Neural progenitor cell (in vitro differentiated cells): ENCODE measurements at regions not wholly inside any gene's neighbourhood (a gene's known extent, or its start where the extent isn't known, plus 50 kb on each side); places are given as distances from the start of the nearest gene placed in this dataset.

Source experiments
- DNase-seq: peaks from one replicate; pipeline ENCODE4 v3.0.0-alpha.2; 2016; ENCODE audit warnings: low spot score
- H2AFZ ChIP-seq: fragments of 200-600 bp; sonication (generic); replicated peaks from 2 replicates; pipeline ENCODE4 v1.6.1; 2016; ENCODE audit warnings: antibody characterized with exemption
- H3F3A ChIP-seq: fragments of 200-600 bp; sonication (generic); 2 replicates; pipeline ENCODE4 v1.6.1; 2016; ENCODE audit warnings: antibody characterized with exemption, low read depth
- H3K27ac ChIP-seq: fragments of 200-600 bp; sonication (generic); 2 replicates; pipeline ENCODE4 v1.5.1; 2016; ENCODE audit warnings: mild to moderate bottlenecking
- H3K27me3 ChIP-seq: fragments of 200-600 bp; sonication (generic); 2 replicates; pipeline ENCODE4 v1.6.1; 2016; ENCODE audit warnings: mild to moderate bottlenecking, moderate library complexity
- H3K36me3 ChIP-seq: fragments of 200-600 bp; sonication (generic); 2 replicates; pipeline ENCODE4 v1.5.1; 2016
- H3K4me1 ChIP-seq: fragments of 200-600 bp; sonication (generic); 2 replicates; pipeline ENCODE4 v1.6.1; 2016; ENCODE audit warnings: mixed run types
- H3K4me2 ChIP-seq: fragments of 200-600 bp; sonication (generic); 2 replicates; pipeline ENCODE4 v1.6.1; 2016
- H3K4me3 ChIP-seq: fragments of 200-600 bp; sonication (generic); 2 replicates; pipeline ENCODE4 v1.5.1; 2016
- H3K79me2 ChIP-seq: fragments of 200-600 bp; sonication (generic); 2 replicates; pipeline ENCODE4 v1.6.1; 2016; ENCODE audit warnings: low read depth
- H3K9ac ChIP-seq: fragments of 200-600 bp; sonication (generic); 2 replicates; pipeline ENCODE4 v1.6.1; 2016
- H3K9me3 ChIP-seq: fragments of 200-600 bp; sonication (generic); 2 replicates; pipeline ENCODE4 v1.5.1; 2016; ENCODE audit warnings: low read depth
- H4K20me1 ChIP-seq: fragments of 200-600 bp; sonication (generic); 2 replicates; pipeline ENCODE4 v1.6.1; 2016; ENCODE audit warnings: low read depth
- H3K27ac Mint-ChIP-seq: 3 replicates; pipeline ENCODE4 v1.8.0; 2021; ENCODE audit warnings: mixed read lengths
- H3K27me3 Mint-ChIP-seq: 2 replicates; pipeline ENCODE4 v1.8.0; 2022; ENCODE audit warnings: low read depth, mild to moderate bottlenecking, inconsistent platforms, moderate library complexity, mixed read lengths; ENCODE audit not compliant: insufficient read depth
- H3K36me3 Mint-ChIP-seq: 3 replicates; pipeline ENCODE4 v1.8.0; 2021; ENCODE audit warnings: mixed read lengths
- H3K4me1 Mint-ChIP-seq: 3 replicates; pipeline ENCODE4 v1.8.0; 2021; ENCODE audit warnings: mixed read lengths
- H3K4me3 Mint-ChIP-seq: 3 replicates; pipeline ENCODE4 v1.8.0; 2021; ENCODE audit warnings: mild to moderate bottlenecking, moderate library complexity, mixed read lengths
- H3K9me3 Mint-ChIP-seq: 3 replicates; pipeline ENCODE4 v1.8.0; 2020; ENCODE audit warnings: mixed read lengths
- EZH2 ChIP-seq: fragments of 200-600 bp; sonication (generic); IDR thresholded peaks from 2 replicates; pipeline ENCODE4 v1.6.1; 2017; ENCODE audit warnings: antibody characterized with exemption, mild to moderate bottlenecking, moderate library complexity
- EZH2phosphoT487 ChIP-seq: fragments of 200-600 bp; sonication (generic); IDR thresholded peaks from 2 replicates; pipeline ENCODE4 v1.6.1; 2017; ENCODE audit warnings: antibody characterized with exemption
- TF ChIP-seq, protein P1 (sequence below): fragments of 200-600 bp; sonication (generic); IDR thresholded peaks from 2 replicates; pipeline ENCODE4 v1.5.1; 2017; ENCODE audit warnings: antibody characterized with exemption, mild to moderate bottlenecking

DNA sequence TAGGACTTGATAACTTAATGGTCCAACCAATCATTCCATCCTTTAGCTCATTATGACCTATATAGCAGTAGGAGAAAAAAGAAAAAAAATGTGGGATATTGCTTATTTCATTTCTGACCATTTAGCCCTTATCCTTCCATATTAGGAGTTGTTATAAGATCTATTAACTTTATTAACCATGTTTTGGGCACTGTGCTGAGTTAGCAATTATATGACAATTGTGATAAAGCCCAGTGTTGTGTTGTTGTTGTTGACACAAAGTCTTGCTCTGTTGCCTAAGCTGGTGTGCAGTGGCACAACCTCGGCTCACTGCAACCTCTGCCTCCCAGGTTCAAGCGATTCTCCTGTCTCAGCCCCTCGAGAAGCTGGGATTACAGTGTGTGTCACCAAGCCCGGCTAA is 569.7 kb upstream of the FOXG1 start:
- no peaks in the 10 kb centered on the region for H3K4me1 ChIP-seq

DNA sequence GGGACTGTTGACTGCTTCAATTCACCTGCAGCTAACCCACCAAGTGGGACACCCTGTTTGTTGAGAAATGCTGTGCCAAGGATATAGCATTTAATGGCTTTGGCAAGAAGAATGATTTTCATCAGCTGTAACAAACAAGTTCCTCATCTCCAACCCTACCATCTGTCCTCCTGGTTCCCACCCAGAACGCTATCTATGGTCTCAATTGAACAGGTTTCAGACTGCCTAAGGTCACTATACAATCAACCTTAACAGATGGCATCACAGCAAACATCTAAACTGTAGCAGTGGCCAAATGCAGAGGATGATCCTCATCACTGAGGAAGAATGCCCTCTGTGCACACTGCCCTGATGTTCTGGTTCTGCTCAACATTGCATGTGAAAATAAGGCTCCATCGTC is 546.2 kb upstream of the FOXG1 start:
- Mint-ChIP-seq H3K4me1 (no peaks in the 10 kb centered on the region), H3K27me3 (no peaks in the 10 kb centered on the region), H3K36me3 (no peaks in the 10 kb centered on the region), H3K4me3 (no peak overlapping the region), H3K27ac (no peak overlapping the region), H3K9me3 (no peaks in the 10 kb centered on the region)
- Histone ChIP-seq H2AFZ (no peak overlapping the region), H3K4me3 (no peak overlapping the region), H3K36me3 (no peaks in the 10 kb centered on the region), H3K9me3 (no peaks in the 10 kb centered on the region), H3K27me3 (no peaks in the 10 kb centered on the region), H3K27ac (no peak overlapping the region), H3K79me2 (no peaks in the 10 kb centered on the region), H3K4me1 (no peaks in the 10 kb centered on the region), H3K9ac (no peak overlapping the region), H4K20me1 (no peaks in the 10 kb centered on the region), H3F3A (no peaks in the 10 kb centered on the region), H3K4me2 (no peak overlapping the region)
- TF ChIP-seq, protein P1, sequence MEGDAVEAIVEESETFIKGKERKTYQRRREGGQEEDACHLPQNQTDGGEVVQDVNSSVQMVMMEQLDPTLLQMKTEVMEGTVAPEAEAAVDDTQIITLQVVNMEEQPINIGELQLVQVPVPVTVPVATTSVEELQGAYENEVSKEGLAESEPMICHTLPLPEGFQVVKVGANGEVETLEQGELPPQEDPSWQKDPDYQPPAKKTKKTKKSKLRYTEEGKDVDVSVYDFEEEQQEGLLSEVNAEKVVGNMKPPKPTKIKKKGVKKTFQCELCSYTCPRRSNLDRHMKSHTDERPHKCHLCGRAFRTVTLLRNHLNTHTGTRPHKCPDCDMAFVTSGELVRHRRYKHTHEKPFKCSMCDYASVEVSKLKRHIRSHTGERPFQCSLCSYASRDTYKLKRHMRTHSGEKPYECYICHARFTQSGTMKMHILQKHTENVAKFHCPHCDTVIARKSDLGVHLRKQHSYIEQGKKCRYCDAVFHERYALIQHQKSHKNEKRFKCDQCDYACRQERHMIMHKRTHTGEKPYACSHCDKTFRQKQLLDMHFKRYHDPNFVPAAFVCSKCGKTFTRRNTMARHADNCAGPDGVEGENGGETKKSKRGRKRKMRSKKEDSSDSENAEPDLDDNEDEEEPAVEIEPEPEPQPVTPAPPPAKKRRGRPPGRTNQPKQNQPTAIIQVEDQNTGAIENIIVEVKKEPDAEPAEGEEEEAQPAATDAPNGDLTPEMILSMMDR, result no peak
- TF ChIP-seq EZH2 (no peak), EZH2phosphoT487 (no peak)
- DNase-seq, result no peak

More for the DNA sequence above, 569.7 kb upstream of the FOXG1 start:
- H3K4me3 Mint-ChIP-seq, result no peak overlapping the region
- no peaks in the 10 kb centered on the region for H3K36me3 ChIP-seq
- H3K4me2 ChIP-seq, result no peak overlapping the region
- H4K20me1 ChIP-seq, result no peaks in the 10 kb centered on the region
- no peak overlapping the region for H3K4me3 ChIP-seq
- H3K9me3 ChIP-seq, result no peaks in the 10 kb centered on the region
- TF ChIP-seq, protein P1, result no peak
- no peak for TF ChIP-seq EZH2phosphoT487
- no peak for TF ChIP-seq EZH2
- peaks cover 2% of the 10 kb centered on the region for H3K27me3 Mint-ChIP-seq
- DNase-seq, result no peak
- H3K9me3 Mint-ChIP-seq, result no peaks in the 10 kb centered on the region
- H3K27me3 ChIP-seq, result no peaks in the 10 kb centered on the region
- no peaks in the 10 kb centered on the region for H3F3A ChIP-seq
- H3K27ac ChIP-seq, result no peak overlapping the region
- no peaks in the 10 kb centered on the region for H3K36me3 Mint-ChIP-seq
- no peak overlapping the region for H2AFZ ChIP-seq
- H3K9ac ChIP-seq, result no peak overlapping the region
- H3K4me1 Mint-ChIP-seq, result no peaks in the 10 kb centered on the region
- H3K27ac Mint-ChIP-seq, result no peak overlapping the region
- H3K79me2 ChIP-seq, result no peaks in the 10 kb centered on the region

DNA sequence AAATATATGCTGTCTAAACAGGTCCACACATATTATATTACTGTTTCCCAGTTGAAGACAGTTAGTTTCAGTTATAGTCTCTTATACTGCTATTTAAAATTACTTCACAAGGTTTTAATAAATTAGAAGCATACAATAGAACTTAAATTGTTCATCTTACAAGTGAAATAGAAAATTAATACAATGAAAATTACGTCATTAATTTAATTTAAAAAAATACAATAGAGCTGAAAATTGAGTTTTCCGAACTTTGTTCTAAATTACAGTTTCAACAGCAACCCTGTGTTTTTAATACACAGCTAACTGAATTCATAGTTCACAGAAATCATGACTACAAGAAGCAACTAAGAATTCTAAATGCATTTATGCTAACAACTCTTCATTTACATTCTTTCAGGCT is 525.7 kb upstream of the FOXG1 start:
- Histone ChIP-seq H3K4me1 (no peaks in the 10 kb centered on the region), H3K27ac (no peak overlapping the region), H3K27me3 (no peaks in the 10 kb centered on the region), H3K4me3 (no peak overlapping the region), H3K36me3 (no peaks in the 10 kb centered on the region), H3K4me2 (no peak overlapping the region), H2AFZ (no peak overlapping the region), H3K9ac (no peak overlapping the region), H3F3A (no peaks in the 10 kb centered on the region), H4K20me1 (no peaks in the 10 kb centered on the region), H3K9me3 (no peaks in the 10 kb centered on the region), H3K79me2 (no peaks in the 10 kb centered on the region)
- Mint-ChIP-seq H3K4me1 (no peaks in the 10 kb centered on the region), H3K27me3 (peaks cover 3% of the 10 kb centered on the region), H3K4me3 (no peak overlapping the region), H3K27ac (no peak overlapping the region), H3K36me3 (no peaks in the 10 kb centered on the region), H3K9me3 (peaks cover 5% of the 10 kb centered on the region)
- no peak for DNase-seq
- no peak for TF ChIP-seq EZH2
- no peak for TF ChIP-seq EZH2phosphoT487
- TF ChIP-seq, protein P1, result no peak

DNA sequence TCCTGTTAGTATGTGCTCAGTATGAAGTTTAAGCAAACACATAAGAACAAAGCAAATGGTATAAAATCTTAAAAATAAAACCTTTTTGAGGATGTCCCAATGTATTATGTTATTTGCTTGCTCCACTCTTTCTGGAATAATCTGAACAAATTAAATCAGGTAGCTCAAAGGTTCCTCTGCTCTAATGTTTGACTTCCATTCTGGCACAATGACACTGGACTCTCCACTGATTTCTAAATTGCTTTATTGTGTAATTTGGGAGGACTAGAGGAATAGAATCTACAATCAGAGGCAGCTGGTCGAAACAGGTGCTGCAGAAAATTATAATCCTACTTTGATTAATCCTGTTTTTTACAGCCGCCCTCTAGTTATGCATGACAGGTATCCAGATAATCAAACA is 523.7 kb upstream of the FOXG1 start:
- no peak overlapping the region for H2AFZ ChIP-seq
- TF ChIP-seq EZH2, result no peak
- TF ChIP-seq, protein P1, result no peak
- TF ChIP-seq EZH2phosphoT487, result no peak
- no peak for DNase-seq

More for the DNA sequence above, 523.7 kb upstream of the FOXG1 start:
- Mint-ChIP-seq H3K27me3 (peaks cover 2% of the 10 kb centered on the region), H3K27ac (no peak overlapping the region), H3K4me1 (no peaks in the 10 kb centered on the region), H3K9me3 (peaks cover 5% of the 10 kb centered on the region), H3K36me3 (no peaks in the 10 kb centered on the region), H3K4me3 (no peak overlapping the region)
- H3K9ac ChIP-seq, result no peak overlapping the region
- H3K4me2 ChIP-seq, result no peak overlapping the region
- no peak overlapping the region for H3K27ac ChIP-seq
- H3K9me3 ChIP-seq, result no peaks in the 10 kb centered on the region
- H3K79me2 ChIP-seq, result no peaks in the 10 kb centered on the region
- no peak overlapping the region for H3K4me3 ChIP-seq
- H4K20me1 ChIP-seq, result no peaks in the 10 kb centered on the region
- no peaks in the 10 kb centered on the region for H3K27me3 ChIP-seq
- H3F3A ChIP-seq, result no peaks in the 10 kb centered on the region
- no peaks in the 10 kb centered on the region for H3K36me3 ChIP-seq
- H3K4me1 ChIP-seq, result no peaks in the 10 kb centered on the region
